GM20000 (cell line): ENCODE measurements at regions not wholly inside any gene's neighbourhood (a gene's known extent, or its start where the extent isn't known, plus 50 kb on each side); places are given as distances from the start of the nearest gene placed in this dataset.

ENCODE experiments used
- DNase-seq: peaks from one replicate; pipeline ENCODE4 v3.0.0; 2012; ENCODE audit warnings: low spot score
- CTCF ChIP-seq: IDR thresholded peaks from 2 replicates; pipeline ENCODE4 v1.5.1; 2012; ENCODE audit warnings: mild to moderate bottlenecking, control low read depth; ENCODE audit errors: extremely low read depth, missing control alignments

DNA sequence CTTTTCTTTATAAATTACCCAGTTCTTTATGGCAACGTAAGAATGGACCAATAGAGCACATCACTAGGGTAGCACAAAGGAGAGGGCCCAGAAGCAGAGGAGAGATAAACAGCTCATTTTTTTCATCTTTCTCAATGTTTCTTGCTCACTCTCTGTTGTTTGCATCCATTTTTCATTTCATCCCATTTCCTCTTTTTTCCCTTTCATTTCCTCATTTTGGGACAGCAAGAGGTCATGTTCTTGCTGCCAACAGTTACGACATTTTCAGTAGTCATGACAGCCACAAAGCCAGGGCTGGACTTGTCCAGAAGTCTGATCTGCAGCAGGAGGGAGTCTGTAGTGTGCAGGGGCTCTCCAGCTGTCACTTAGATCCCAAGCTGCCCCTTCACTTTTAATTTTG, 52.7 kb upstream of the CYP1B1 start:
- TF ChIP-seq CTCF = no peak
- DNase-seq = peak; percentile 34

GRCh38 chr2:38127277-38127676, 51.3 kb upstream of the CYP1B1 start:
- no peak for TF ChIP-seq CTCF
- DNase-seq = no peak

DNA sequence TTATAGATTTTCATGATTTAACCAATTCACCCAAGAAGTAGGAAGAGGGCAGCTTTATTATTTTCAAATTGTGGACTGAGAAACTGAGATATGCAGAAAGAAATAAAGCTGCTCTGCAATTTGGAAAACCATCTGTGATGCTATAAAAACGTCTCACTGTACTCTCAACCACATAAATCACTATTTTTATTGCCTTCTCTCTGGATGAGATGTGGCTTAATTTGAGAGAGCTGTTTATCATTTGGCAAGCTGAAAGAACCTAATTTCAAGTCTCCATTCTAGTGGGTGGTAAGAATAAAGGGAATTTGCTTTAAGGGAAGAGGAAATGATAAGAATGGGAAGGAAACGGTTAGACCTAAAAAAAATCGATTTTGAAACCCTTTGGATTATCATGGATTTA, 49.9 kb upstream of the CYP1B1 start:
- no peak for DNase-seq
- no peak for TF ChIP-seq CTCF
